SU-DHL-6 (cell line): ENCODE measurements at regions not wholly inside any gene's neighbourhood (a gene's known extent, or its start where the extent isn't known, plus 50 kb on each side); places are given as distances from the start of the nearest gene placed in this dataset.

Experiments
- H2AFZ ChIP-seq: fragments of 200-600 bp; sonication (generic); 2 replicates; pipeline ENCODE4 v1.6.1; 2014; ENCODE audit warnings: low read depth, mild to moderate bottlenecking, moderate library complexity, mixed read lengths, antibody characterized with exemption, low read length; ENCODE audit not compliant: severe bottlenecking
- H3F3A ChIP-seq: fragments of 200-600 bp; shearing (Covaris generic); 2 replicates; pipeline ENCODE4 v1.6.0; 2016; ENCODE audit warnings: antibody characterized with exemption, mild to moderate bottlenecking; ENCODE audit not compliant: insufficient read depth
- H3K27ac ChIP-seq: fragments of 200-600 bp; sonication (generic); 2 replicates; pipeline ENCODE4 v1.5.1; 2016; ENCODE audit warnings: low read depth, mild to moderate bottlenecking, low read length, moderate library complexity, mixed read lengths
- H3K27me3 ChIP-seq: fragments of 200-600 bp; sonication (generic), shearing (Covaris generic); 2 replicates; pipeline ENCODE4 v1.6.0; 2014; ENCODE audit warnings: mild to moderate bottlenecking, low read length
- H3K36me3 ChIP-seq: fragments of 200-600 bp; sonication (generic); 2 replicates; pipeline ENCODE4 v1.6.1; 2014; ENCODE audit warnings: mild to moderate bottlenecking, low read length, mixed read lengths
- H3K4me2 ChIP-seq: fragments of 300-600, 200-600 bp; shearing (Covaris generic), sonication (generic); 2 replicates; pipeline ENCODE4 v1.6.0; 2014; ENCODE audit warnings: low read length, low read depth, mild to moderate bottlenecking; ENCODE audit not compliant: poor library complexity, severe bottlenecking
- H3K4me3 ChIP-seq: fragments of 200-600 bp; sonication (generic); 2 replicates; pipeline ENCODE4 v1.5.1; 2014; ENCODE audit warnings: antibody characterized with exemption, low read length, mild to moderate bottlenecking, mixed read lengths; ENCODE audit not compliant: insufficient read depth, poor library complexity, severe bottlenecking
- H3K79me2 ChIP-seq: fragments of 200-600 bp; sonication (generic); 2 replicates; pipeline ENCODE4 v1.6.1; 2014; ENCODE audit warnings: mild to moderate bottlenecking, low read length, moderate library complexity; ENCODE audit not compliant: insufficient read depth
- H3K9ac ChIP-seq: fragments of 200-600 bp; sonication (generic); 2 replicates; pipeline ENCODE4 v1.7.0; 2014; ENCODE audit warnings: mild to moderate bottlenecking, low read length
- H3K9me2 ChIP-seq: fragments of 200-600 bp; sonication (generic); replicated peaks from 2 replicates; pipeline ENCODE4 v1.6.1; 2014; ENCODE audit warnings: low read length; ENCODE audit not compliant: insufficient read depth
- H3K9me3 ChIP-seq: fragments of 200-600 bp; sonication (generic); 2 replicates; pipeline ENCODE4 v1.6.1; 2014; ENCODE audit warnings: low read length, mixed read lengths; ENCODE audit not compliant: insufficient read depth
- H4K20me1 ChIP-seq: fragments of 200-600 bp; sonication (generic); 2 replicates; pipeline ENCODE4 v1.6.1; 2014; ENCODE audit warnings: low read depth, mild to moderate bottlenecking, antibody characterized with exemption, low read length, moderate library complexity, mixed read lengths
- EZH2phosphoT487 ChIP-seq: fragments of 200-600 bp; sonication (generic), shearing (Covaris generic); conservative IDR thresholded peaks from 2 replicates; pipeline ENCODE4 v1.6.1; 2018; ENCODE audit warnings: mild to moderate bottlenecking, antibody characterized with exemption, low read length, moderate library complexity, mixed read lengths
- TF ChIP-seq, protein P1 (sequence below): fragments of 200-600 bp; sonication (generic); IDR thresholded peaks from one replicate; pipeline ENCODE4 v1.5.1; 2017; ENCODE audit warnings: antibody characterized with exemption, mild to moderate bottlenecking, low read length, moderate library complexity; ENCODE audit not compliant: insufficient read depth, poor library complexity, severe bottlenecking

DNA sequence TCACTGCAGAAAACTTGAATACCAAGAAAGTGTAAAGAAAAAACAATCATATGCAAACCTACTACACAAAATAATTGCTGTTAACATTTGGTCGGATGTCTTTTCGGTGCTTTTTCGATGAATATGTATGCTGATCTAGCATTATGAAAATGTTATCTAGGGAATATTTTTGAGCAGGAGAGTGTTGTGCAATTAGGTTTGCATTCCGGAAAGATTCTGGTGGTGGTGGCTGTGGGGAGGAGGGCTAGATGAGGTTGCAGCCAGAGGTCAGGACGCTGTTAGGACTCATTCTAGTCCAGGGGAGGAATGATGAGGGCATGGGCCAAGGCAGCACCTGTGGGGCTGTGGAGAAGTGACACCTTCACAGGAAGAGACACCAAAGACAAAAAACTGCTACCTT lies 258.0 kb upstream of the ASIC2 start:
- no peak overlapping the region for H3K4me2 ChIP-seq
- H3K4me3 ChIP-seq, result no peak overlapping the region
- H3K9me3 ChIP-seq, result no peaks in the 10 kb centered on the region
- TF ChIP-seq EZH2phosphoT487, result no peak
- TF ChIP-seq, protein P1, sequence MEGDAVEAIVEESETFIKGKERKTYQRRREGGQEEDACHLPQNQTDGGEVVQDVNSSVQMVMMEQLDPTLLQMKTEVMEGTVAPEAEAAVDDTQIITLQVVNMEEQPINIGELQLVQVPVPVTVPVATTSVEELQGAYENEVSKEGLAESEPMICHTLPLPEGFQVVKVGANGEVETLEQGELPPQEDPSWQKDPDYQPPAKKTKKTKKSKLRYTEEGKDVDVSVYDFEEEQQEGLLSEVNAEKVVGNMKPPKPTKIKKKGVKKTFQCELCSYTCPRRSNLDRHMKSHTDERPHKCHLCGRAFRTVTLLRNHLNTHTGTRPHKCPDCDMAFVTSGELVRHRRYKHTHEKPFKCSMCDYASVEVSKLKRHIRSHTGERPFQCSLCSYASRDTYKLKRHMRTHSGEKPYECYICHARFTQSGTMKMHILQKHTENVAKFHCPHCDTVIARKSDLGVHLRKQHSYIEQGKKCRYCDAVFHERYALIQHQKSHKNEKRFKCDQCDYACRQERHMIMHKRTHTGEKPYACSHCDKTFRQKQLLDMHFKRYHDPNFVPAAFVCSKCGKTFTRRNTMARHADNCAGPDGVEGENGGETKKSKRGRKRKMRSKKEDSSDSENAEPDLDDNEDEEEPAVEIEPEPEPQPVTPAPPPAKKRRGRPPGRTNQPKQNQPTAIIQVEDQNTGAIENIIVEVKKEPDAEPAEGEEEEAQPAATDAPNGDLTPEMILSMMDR, result no peak
- H4K20me1 ChIP-seq, result no peaks in the 10 kb centered on the region
- H3F3A ChIP-seq, result no peaks in the 10 kb centered on the region
- H3K79me2 ChIP-seq, result no peaks in the 10 kb centered on the region
- no peaks in the 10 kb centered on the region for H3K27me3 ChIP-seq
- no peaks in the 10 kb centered on the region for H3K9me2 ChIP-seq
- H3K36me3 ChIP-seq, result no peaks in the 10 kb centered on the region
- no peak overlapping the region for H2AFZ ChIP-seq
- H3K9ac ChIP-seq, result no peak overlapping the region
- no peak overlapping the region for H3K27ac ChIP-seq

DNA sequence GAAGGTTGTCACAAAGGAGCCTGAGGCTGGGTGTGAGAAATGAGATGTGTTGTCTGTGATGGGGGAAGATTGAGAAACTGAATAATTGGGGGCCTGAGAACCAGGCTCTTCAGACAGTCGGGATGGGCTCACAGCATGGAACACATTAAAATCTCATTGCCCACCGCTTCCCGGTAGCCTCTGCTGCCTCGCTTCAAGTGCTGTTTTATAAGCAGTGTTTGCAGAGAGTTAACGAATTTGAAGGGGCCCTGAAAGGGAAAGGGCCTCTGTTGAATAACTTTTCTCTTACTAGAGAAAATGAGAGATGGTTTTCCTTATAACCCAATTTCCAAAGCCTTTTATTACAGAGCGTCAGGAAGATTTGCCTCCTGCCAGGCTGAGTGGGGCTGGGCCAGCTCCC lies 258.8 kb upstream of the ASIC2 start:
- Histone ChIP-seq H4K20me1 (no peaks in the 10 kb centered on the region), H2AFZ (no peak overlapping the region), H3K79me2 (no peaks in the 10 kb centered on the region), H3K27ac (no peak overlapping the region), H3K9me3 (no peaks in the 10 kb centered on the region), H3K9me2 (no peaks in the 10 kb centered on the region), H3F3A (no peaks in the 10 kb centered on the region), H3K4me2 (no peak overlapping the region), H3K9ac (no peak overlapping the region), H3K36me3 (no peaks in the 10 kb centered on the region), H3K4me3 (no peak overlapping the region), H3K27me3 (no peaks in the 10 kb centered on the region)
- no peak for TF ChIP-seq EZH2phosphoT487
- TF ChIP-seq, protein P1, result no peak

DNA sequence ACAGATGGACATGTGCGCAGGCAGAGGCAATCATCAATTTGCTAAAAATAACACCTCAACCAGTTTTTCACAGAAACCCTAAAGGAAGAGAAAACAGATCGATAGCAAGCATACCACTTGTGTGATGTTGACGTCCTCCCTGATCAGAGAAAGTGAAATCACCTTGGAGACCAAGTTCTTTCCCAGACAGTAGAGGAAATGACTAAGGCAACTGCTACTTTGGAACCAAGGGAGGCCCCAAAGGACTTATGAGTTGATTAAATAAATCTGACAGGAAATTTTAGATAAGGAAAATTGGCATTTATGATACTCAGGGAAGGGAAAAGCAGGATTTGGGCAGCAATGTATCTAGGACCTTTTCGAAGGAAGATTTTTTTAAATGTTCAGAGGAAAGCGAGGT lies 267.1 kb upstream of the ASIC2 start:
- Histone ChIP-seq H3K79me2 (no peaks in the 10 kb centered on the region), H3K27ac (no peak overlapping the region), H3K9me2 (no peaks in the 10 kb centered on the region), H3K27me3 (no peaks in the 10 kb centered on the region), H3K4me3 (no peak overlapping the region), H4K20me1 (no peaks in the 10 kb centered on the region), H3F3A (no peaks in the 10 kb centered on the region), H3K9me3 (no peaks in the 10 kb centered on the region), H3K4me2 (no peak overlapping the region), H3K9ac (no peak overlapping the region), H3K36me3 (no peaks in the 10 kb centered on the region), H2AFZ (no peak overlapping the region)
- TF ChIP-seq EZH2phosphoT487, result no peak
- TF ChIP-seq, protein P1, result no peak

DNA sequence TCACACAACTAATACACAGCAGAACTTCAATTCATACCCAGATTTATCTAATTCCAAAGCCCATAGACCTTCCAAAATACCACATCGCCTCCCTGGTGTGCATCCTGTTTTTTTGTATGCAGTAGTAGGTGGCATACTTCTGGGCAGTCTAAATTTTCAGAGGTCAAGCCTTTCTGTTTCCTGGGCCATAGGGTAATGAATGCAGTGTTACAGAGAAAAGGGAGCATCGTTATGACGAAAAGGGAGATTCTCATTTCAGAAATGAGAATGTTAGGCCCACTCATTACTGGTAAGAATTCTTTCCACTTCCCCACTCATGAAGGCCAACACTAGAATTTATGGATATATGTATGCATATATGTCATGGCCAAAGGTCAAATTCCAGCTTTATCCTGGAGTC lies 267.8 kb upstream of the ASIC2 start:
- H3K4me2 ChIP-seq, result no peak overlapping the region
- no peaks in the 10 kb centered on the region for H3K36me3 ChIP-seq
- H3K9ac ChIP-seq, result no peak overlapping the region
- H3K27me3 ChIP-seq, result no peaks in the 10 kb centered on the region
- TF ChIP-seq, protein P1, result no peak
- TF ChIP-seq EZH2phosphoT487, result no peak
- H3K4me3 ChIP-seq, result no peak overlapping the region
- no peaks in the 10 kb centered on the region for H3K9me3 ChIP-seq
- no peaks in the 10 kb centered on the region for H3K79me2 ChIP-seq
- H3F3A ChIP-seq, result no peaks in the 10 kb centered on the region
- no peak overlapping the region for H3K27ac ChIP-seq
- H4K20me1 ChIP-seq, result no peaks in the 10 kb centered on the region
- no peaks in the 10 kb centered on the region for H3K9me2 ChIP-seq
- H2AFZ ChIP-seq, result no peak overlapping the region
